H1 (cell line): ENCODE measurements at regions not wholly inside any gene's neighbourhood (a gene's known extent, or its start where the extent isn't known, plus 50 kb on each side); places are given as distances from the start of the nearest gene placed in this dataset.

Source experiments
- CTCF ChIA-PET: fragments of 300-600 bp; sonication (Branson Sonifier 250); formaldehyde crosslinking; loops from one replicate; lab custom pipeline; 2021; ENCODE audit not compliant: partially characterized antibody; lab: Charles Lee
- POLR2A ChIA-PET: fragments of 300-600 bp; sonication (Branson Sonifier 250); formaldehyde crosslinking; loops from one replicate; lab custom pipeline; 2021; ENCODE audit warnings: inconsistent platforms; ENCODE audit not compliant: partially characterized antibody; lab: Charles Lee
- DNase-seq, 2 experiments: peaks; one replicate each; pipeline versions ENCODE4 v3.0.0 to v3.0.0-alpha.2; 2010 to 2022; ENCODE audit warnings: low spot score in 2 of 2, low read depth in 1 of 2, mixed read lengths in 1 of 2
- FAIRE-seq: peaks from 2 replicates; lab custom pipeline; 2011; peaks lifted over from hg19 to GRCh38; lab: Jason Lieb, UNC
- H2AFZ ChIP-seq: 2 replicates; pipeline ENCODE4 v1.8.1; 2012; ENCODE audit warnings: low read length, inconsistent platforms
- H2AK5ac ChIP-seq: 2 replicates; pipeline ENCODE4 v1.6.1; 2013; ENCODE audit warnings: low read depth, low read length
- H2BK120ac ChIP-seq: replicated peaks from 2 replicates; pipeline ENCODE3; 2013; ENCODE audit warnings: low read depth, low read length, inconsistent platforms
- H2BK12ac ChIP-seq: 2 replicates; pipeline ENCODE4 v1.6.1; 2013; ENCODE audit warnings: low read depth, low read length
- H2BK15ac ChIP-seq: 2 replicates; pipeline ENCODE4 v1.6.1; 2013; ENCODE audit warnings: low read length
- H2BK20ac ChIP-seq: 2 replicates; pipeline ENCODE4 v1.6.1; 2013; ENCODE audit warnings: low read length
- H2BK5ac ChIP-seq: 2 replicates; pipeline ENCODE4 v1.6.1; 2013; ENCODE audit warnings: low read depth, low read length
- H3K14ac ChIP-seq: 2 replicates; pipeline ENCODE4 v1.6.1; 2013; ENCODE audit warnings: inconsistent platforms; ENCODE audit not compliant: insufficient read length
- H3K18ac ChIP-seq: 2 replicates; pipeline ENCODE4 v1.6.1; 2013; ENCODE audit warnings: low read length; ENCODE audit errors: extremely low read depth
- H3K23ac ChIP-seq: 2 replicates; pipeline ENCODE4 v1.6.1; 2013; ENCODE audit warnings: inconsistent platforms; ENCODE audit not compliant: insufficient read length
- H3K23me2 ChIP-seq: 2 replicates; pipeline ENCODE4 v1.6.1; 2013; ENCODE audit warnings: low read depth, low read length
- H3K27ac ChIP-seq: 2 replicates; pipeline ENCODE4 v1.6.1; 2011; ENCODE audit warnings: low read depth, low read length, inconsistent platforms
- H3K27me3 ChIP-seq, 4 experiments: replicated peaks in 1 of 4; 1 replicate in 1 of 4; 2 replicates in 3 of 4; pipeline versions ENCODE4 v1.6.1 to v1.8.1; 2011 to 2013; ENCODE audit warnings: low read length in 3 of 4, mild to moderate bottlenecking in 3 of 4, inconsistent platforms in 2 of 4, mixed read lengths in 2 of 4, moderate library complexity in 1 of 4; ENCODE audit not compliant: control insufficient read depth in 3 of 4, insufficient read depth in 3 of 4; ENCODE audit errors: extremely low read depth in 1 of 4
- H3K36me3 ChIP-seq, 4 experiments: 2 replicates each; pipeline versions ENCODE4 v1.6.1 to v1.8.1; 2011 to 2013; ENCODE audit warnings: mild to moderate bottlenecking in 4 of 4, low read length in 3 of 4, moderate library complexity in 2 of 4, control low read depth in 1 of 4, inconsistent platforms in 1 of 4; ENCODE audit not compliant: insufficient read depth in 4 of 4, control insufficient read depth in 2 of 4
- H3K4ac ChIP-seq: replicated peaks from 2 replicates; pipeline ENCODE3; 2013; ENCODE audit warnings: low read length, low read depth, mixed read lengths, inconsistent platforms; ENCODE audit not compliant: insufficient read length
- H3K4me1 ChIP-seq, 4 experiments: replicated peaks in 1 of 4; 1 replicate in 1 of 4; 2 replicates in 3 of 4; pipeline versions ENCODE4 v1.6.1 to v1.8.1; 2011 to 2013; ENCODE audit warnings: low read length in 3 of 4, inconsistent platforms in 2 of 4, mixed read lengths in 1 of 4; ENCODE audit not compliant: insufficient read depth in 4 of 4, control insufficient read depth in 3 of 4
- H3K4me2 ChIP-seq, 2 experiments: 2 replicates each; pipeline versions ENCODE4 v1.6.1 to v1.8.1; 2011 to 2013; ENCODE audit warnings: low read depth in 2 of 2, low read length in 2 of 2, control low read depth in 1 of 2, inconsistent platforms in 1 of 2, mild to moderate bottlenecking in 1 of 2; ENCODE audit not compliant: insufficient read depth in 1 of 2
- H3K4me3 ChIP-seq, 4 experiments: fragments of 200-600, 300-600 bp in 1 of 4; sonication (generic), shearing (Covaris generic), sonication (Bioruptor Twin) in 1 of 4; 2 replicates each; pipeline versions ENCODE4 v1.5.1 to v1.8.1; 2011 to 2016; ENCODE audit warnings: low read length in 4 of 4, low read depth in 3 of 4, control low read depth in 2 of 4, inconsistent platforms in 2 of 4, mild to moderate bottlenecking in 2 of 4, mixed read lengths in 1 of 4, moderate library complexity in 1 of 4; ENCODE audit not compliant: insufficient read depth in 2 of 4; ENCODE audit errors: extremely low read depth in 1 of 4
- H3K56ac ChIP-seq: replicated peaks from 2 replicates; pipeline ENCODE3; 2013; ENCODE audit warnings: low read depth, mild to moderate bottlenecking, mixed read lengths, low read length, inconsistent platforms; ENCODE audit not compliant: insufficient read length
- H3K79me1 ChIP-seq: 2 replicates; pipeline ENCODE4 v1.6.1; 2013; ENCODE audit warnings: low read depth, low read length, control low read depth
- H3K79me2 ChIP-seq, 2 experiments: 2 replicates each; pipeline versions ENCODE4 v1.6.1 to v1.8.1; 2012 to 2013; ENCODE audit warnings: low read length in 2 of 2, mild to moderate bottlenecking in 2 of 2, inconsistent platforms in 1 of 2; ENCODE audit not compliant: insufficient read depth in 2 of 2, control insufficient read depth in 1 of 2
- H3K9ac ChIP-seq, 4 experiments: replicated peaks in 1 of 4; 1 replicate in 1 of 4; 2 replicates in 3 of 4; pipeline versions ENCODE4 v1.6.1 to v1.8.1; 2011 to 2013; ENCODE audit warnings: low read depth in 3 of 4, low read length in 3 of 4, control low read depth in 2 of 4, mild to moderate bottlenecking in 2 of 4, moderate library complexity in 2 of 4, inconsistent platforms in 1 of 4; ENCODE audit errors: extremely low read depth in 1 of 4
- H3K9me3 ChIP-seq, 2 experiments: 2 replicates each; pipeline versions ENCODE4 v1.6.1 to v1.8.1; 2012 to 2013; ENCODE audit warnings: mild to moderate bottlenecking in 2 of 2, moderate library complexity in 2 of 2, control low read depth in 1 of 2, inconsistent platforms in 1 of 2, low read depth in 1 of 2, low read length in 1 of 2, mixed read lengths in 1 of 2; ENCODE audit not compliant: insufficient read depth in 2 of 2
- H4K20me1 ChIP-seq, 2 experiments: replicated peaks in 1 of 2; 2 replicates each; pipeline versions ENCODE3 to v1.8.1; 2011 to 2013; ENCODE audit warnings: inconsistent platforms in 2 of 2, low read length in 2 of 2, mild to moderate bottlenecking in 1 of 2; ENCODE audit not compliant: insufficient read depth in 2 of 2, control insufficient read depth in 1 of 2
- H4K5ac ChIP-seq: 2 replicates; pipeline ENCODE4 v1.6.1; 2013; ENCODE audit warnings: low read length, low read depth, mixed read lengths, inconsistent platforms; ENCODE audit not compliant: insufficient read length
- H4K8ac ChIP-seq: 2 replicates; pipeline ENCODE4 v1.8.0; 2013; ENCODE audit warnings: mild to moderate bottlenecking, moderate library complexity, low read length, inconsistent platforms; ENCODE audit not compliant: insufficient read depth; ENCODE audit errors: extremely low read depth
- H4K91ac ChIP-seq: replicated peaks from 2 replicates; pipeline ENCODE3; 2013; ENCODE audit warnings: low read length, mixed read lengths, inconsistent platforms; ENCODE audit not compliant: insufficient read length
- ASH2L ChIP-seq: fragments of 200-600, 300-600 bp; sonication (generic); IDR thresholded peaks from one replicate; pipeline ENCODE4 v1.7.1; 2017; ENCODE audit warnings: low read length
- CBX5 ChIP-seq: fragments of 300-800, 300-1000 bp; sonication (generic); IDR thresholded peaks from 2 replicates; pipeline ENCODE4 v1.7.1; 2016; ENCODE audit warnings: antibody characterized with exemption, low read length, low read depth
- GABPA ChIP-seq: IDR thresholded peaks from 2 replicates; pipeline ENCODE4 v1.6.1; 2011; ENCODE audit warnings: mild to moderate bottlenecking, low read length, moderate library complexity, borderline replicate concordance; ENCODE audit not compliant: insufficient read depth
- JUND ChIP-seq: IDR thresholded peaks from 2 replicates; pipeline ENCODE4 v1.6.1; 2011; ENCODE audit warnings: mild to moderate bottlenecking, improper control_type of control experiment, low read length
- MAX ChIP-seq: IDR thresholded peaks from 2 replicates; pipeline ENCODE4 v1.6.1; 2012; ENCODE audit warnings: inconsistent platforms
- NANOG ChIP-seq: IDR thresholded peaks from 2 replicates; pipeline ENCODE4 v1.6.1; 2011; ENCODE audit warnings: low read length, low read depth, mild to moderate bottlenecking, inconsistent platforms; ENCODE audit not compliant: insufficient read depth, poor library complexity, severe bottlenecking
- POU5F1 ChIP-seq: IDR thresholded peaks from 2 replicates; pipeline ENCODE4 v1.6.1; 2011; ENCODE audit warnings: low read depth, mild to moderate bottlenecking, low read length, moderate library complexity
- RBBP5 ChIP-seq: IDR thresholded peaks from 2 replicates; pipeline ENCODE4 v1.7.1; 2012; ENCODE audit warnings: low read depth, mild to moderate bottlenecking, inconsistent platforms, low read length, moderate library complexity, borderline replicate concordance
- RXRA ChIP-seq: IDR thresholded peaks from 2 replicates; pipeline ENCODE4 v1.6.1; 2011; ENCODE audit warnings: low read depth, mild to moderate bottlenecking, low read length, moderate library complexity; ENCODE audit not compliant: insufficient read depth
- SIN3A ChIP-seq, 2 experiments: IDR thresholded peaks in 1 of 2; conservative IDR thresholded peaks in 1 of 2; 2 replicates each; pipeline ENCODE4 v1.6.1; 2011 to 2012; ENCODE audit warnings: low read length in 2 of 2, improper control_type of control experiment in 1 of 2, low read depth in 1 of 2, mild to moderate bottlenecking in 1 of 2
- SIX5 ChIP-seq: IDR thresholded peaks from 2 replicates; pipeline ENCODE4 v1.6.1; 2011; ENCODE audit warnings: mild to moderate bottlenecking, low read depth, low read length
- SP4 ChIP-seq: IDR thresholded peaks from 2 replicates; pipeline ENCODE4 v1.6.1; 2012; ENCODE audit warnings: low read length, inconsistent platforms
- TAF7 ChIP-seq: optimal IDR thresholded peaks from 2 replicates; pipeline ENCODE3; 2011; ENCODE audit warnings: low read depth, mild to moderate bottlenecking, inconsistent platforms, low read length, moderate library complexity, borderline replicate concordance
- WGBS, 2 experiments: shearing (Covaris generic) in 1 of 2; methylation state at CpG; one replicate each; pipeline versions ENCODE4 v1.1.6 to v1.1.7; 2013 to 2015; ENCODE audit warnings: low lambda C conversion rate in 2 of 2, mixed read lengths in 2 of 2, inconsistent platforms in 1 of 2, low coverage in 1 of 2, missing lambda C conversion rate in 1 of 2; ENCODE audit not compliant: insufficient replicate concordance in 2 of 2, insufficient coverage in 1 of 2, insufficient read length in 1 of 2; ENCODE audit errors: extremely low coverage in 1 of 2, missing lambda C conversion rate in 1 of 2; 5-methylcytosine and 5-hydroxymethylcytosine counted together

GRCh38 chr18:5068851-5069250 is 128.2 kb downstream of the AKAIN1 start:
- H2BK5ac ChIP-seq = no peak overlapping the region
- H2BK12ac ChIP-seq = no peak overlapping the region
- no peak overlapping the region for H3K27ac ChIP-seq
- H2AFZ ChIP-seq = no peak overlapping the region
- H2BK20ac ChIP-seq = no peak overlapping the region
- H2BK120ac ChIP-seq = no peak overlapping the region
- H3K36me3 ChIP-seq = no peaks in the 10 kb centered on the region
- FAIRE-seq (no peak), DNase-seq (no peak)
- H3K79me2 ChIP-seq = no peaks in the 10 kb centered on the region
- H2AK5ac ChIP-seq = no peak overlapping the region
- POLR2A ChIA-PET = no interaction called here
- no peak overlapping the region for H3K9ac ChIP-seq
- H3K23ac ChIP-seq = no peak overlapping the region
- H3K27me3 ChIP-seq = no peaks in the 10 kb centered on the region; a peak in 1 of 7 replicates
- H3K23me2 ChIP-seq = no peaks in the 10 kb centered on the region
- H4K20me1 ChIP-seq = no peaks in the 10 kb centered on the region
- H3K56ac ChIP-seq = no peak overlapping the region
- CTCF ChIA-PET = interaction anchor here (2.1 kb wide), 1 partner anchor 11 kb away, joined by 10 read pairs; no protein-coding TSS in a partner anchor
- H3K9me3 ChIP-seq = no peaks in the 10 kb centered on the region
- H3K14ac ChIP-seq = no peak overlapping the region
- no peak overlapping the region for H3K4me3 ChIP-seq
- no peak overlapping the region for H4K8ac ChIP-seq
- H4K5ac ChIP-seq = no peak overlapping the region
- H3K79me1 ChIP-seq = no peaks in the 10 kb centered on the region
- H3K4ac ChIP-seq = no peak overlapping the region
- no peak overlapping the region for H2BK15ac ChIP-seq
- no peak for TF ChIP-seq JUND
- no peak for TF ChIP-seq RBBP5
- TF ChIP-seq NANOG = no peak
- TF ChIP-seq CBX5 = no peak
- TF ChIP-seq SP4 = no peak
- no peak for TF ChIP-seq POU5F1
- no peak for TF ChIP-seq SIX5
- no peak for TF ChIP-seq TAF7
- no peak for TF ChIP-seq RXRA
- TF ChIP-seq GABPA = no peak
- TF ChIP-seq ASH2L = no peak
- no peak for TF ChIP-seq SIN3A (conservative IDR thresholded peaks at IDR 0.05 in 1 of 2, IDR thresholded peaks at IDR 0.05 in 1 of 2; ENCODE audit: low read depth in 1 of 2, low read length in 2 of 2)
- no peak for TF ChIP-seq MAX
- H4K91ac ChIP-seq = no peak overlapping the region
- WGBS, 2 experiments = 88% methylated on average over 3 of the region's 3 CpGs; no CpG with 5 or more reads in 1 of the 2 experiments
- H3K4me2 ChIP-seq = no peak overlapping the region
- no peak overlapping the region for H3K18ac ChIP-seq
- no peaks in the 10 kb centered on the region for H3K4me1 ChIP-seq
